HCT116 (cell line): ENCODE measurements at regions not wholly inside any gene's neighbourhood (a gene's known extent, or its start where the extent isn't known, plus 50 kb on each side); places are given as distances from the start of the nearest gene placed in this dataset.

Experiments
- ATAC-seq: fragments of 200-7000 bp; cut with Tn5 transposase; 2 replicates; pipeline ENCODE4 v1.9.1; 2020; ENCODE audit warnings: mild to moderate bottlenecking, moderate library complexity
- BruUV-seq: library from RNA; stranded (reverse); fragments of 400-500 nt; replicated peaks from 2 replicates; lab custom pipeline; 2021; lab: Mats Ljungman, UMichigan
- CTCF ChIA-PET: fragments of 300-600 bp; sonication (Branson Sonifier 250); formaldehyde crosslinking; loops from one replicate; lab custom pipeline; 2021; ENCODE audit warnings: antibody characterized with exemption; lab: Charles Lee
- POLR2A ChIA-PET: fragments of 300-600, 350-600 bp; sonication (Branson Sonifier 250); formaldehyde crosslinking; loops from one replicate; lab custom pipeline; 2021; ENCODE audit warnings: antibody characterized with exemption; lab: Charles Lee
- RAD21 ChIA-PET, 2 experiments: fragments of 300-600 bp; sonication (Branson Sonifier 250); formaldehyde crosslinking; loops; one replicate each; lab custom pipeline; 2023; ENCODE audit warnings: low total read pairs in 2 of 2; ENCODE audit not compliant: uncharacterized antibody in 2 of 2, unreplicated experiment in 2 of 2, low non-redundant PET in 1 of 2; lab: Charles Lee
- DNase-seq: peaks from one replicate; pipeline ENCODE4 v3.0.0-alpha.2; 2010; ENCODE audit warnings: low read depth, low spot score
- H2AFZ ChIP-seq: fragments of 200-600 bp; shearing (Covaris generic), sonication (generic); 2 replicates; pipeline ENCODE4 v1.6.1; 2017; ENCODE audit warnings: low read depth, mixed run types, mixed read lengths, antibody characterized with exemption, low read length; ENCODE audit not compliant: poor library complexity, severe bottlenecking
- H3K27ac ChIP-seq: 2 replicates; pipeline ENCODE4 v1.5.1; 2012; ENCODE audit warnings: low read depth, low read length
- H3K27me3 ChIP-seq: fragments of 200-600 bp; sonication (generic); 2 replicates; pipeline ENCODE4 v1.6.1; 2016; ENCODE audit warnings: mixed run types, low read length, mixed read lengths; ENCODE audit not compliant: insufficient read depth
- H3K36me3 ChIP-seq, 2 experiments: fragments of 200-500 bp in 1 of 2; fragments of 200-600 bp in 1 of 2; sonication (Bioruptor generic) in 1 of 2; sonication (generic) in 1 of 2; 2 replicates each; pipeline versions ENCODE4 v1.5.1 to v1.6.1; 2014 to 2016; ENCODE audit warnings: low read length in 2 of 2, inconsistent platforms in 1 of 2, mixed read lengths in 1 of 2, mixed run types in 1 of 2; ENCODE audit not compliant: insufficient read depth in 2 of 2, control insufficient read depth in 1 of 2
- H3K4me1 ChIP-seq, 2 experiments: fragments of 200-600 bp in 1 of 2; sonication (generic) in 1 of 2; 2 replicates each; pipeline versions ENCODE4 v1.5.1 to v1.6.1; 2012 to 2017; ENCODE audit warnings: low read length in 2 of 2, inconsistent platforms in 1 of 2, mild to moderate bottlenecking in 1 of 2, mixed read lengths in 1 of 2, mixed run types in 1 of 2, moderate library complexity in 1 of 2; ENCODE audit not compliant: insufficient read depth in 2 of 2, control insufficient read depth in 1 of 2
- H3K4me2 ChIP-seq: fragments of 200-600 bp; sonication (generic); 2 replicates; pipeline ENCODE4 v1.6.1; 2017; ENCODE audit warnings: mixed run types, low read length, mixed read lengths
- H3K4me3 ChIP-seq, 2 experiments: fragments of 200-600 bp in 1 of 2; sonication (generic) in 1 of 2; replicated peaks in 1 of 2; 2 replicates each; pipeline ENCODE4 v1.5.1; 2011 to 2016; ENCODE audit warnings: low read length in 2 of 2, control low read depth in 1 of 2, low read depth in 1 of 2, mild to moderate bottlenecking in 1 of 2, mixed read lengths in 1 of 2, mixed run types in 1 of 2
- H3K79me2 ChIP-seq: fragments of 200-600 bp; sonication (generic); 2 replicates; pipeline ENCODE4 v1.6.1; 2017; ENCODE audit warnings: mild to moderate bottlenecking, mixed run types, low read length, moderate library complexity, mixed read lengths; ENCODE audit not compliant: insufficient read depth
- H3K9ac ChIP-seq: fragments of 200-600 bp; sonication (generic); 2 replicates; pipeline ENCODE4 v1.6.1; 2016; ENCODE audit warnings: low read length, mixed read lengths
- H3K9me2 ChIP-seq: fragments of 200-600 bp; sonication (generic), shearing (Covaris generic); 2 replicates; pipeline ENCODE4 v1.6.1; 2017; ENCODE audit warnings: mixed run types, mild to moderate bottlenecking, moderate library complexity; ENCODE audit not compliant: insufficient read depth
- H3K9me3 ChIP-seq, 2 experiments: fragments of 200-500 bp in 1 of 2; fragments of 200-600 bp in 1 of 2; sonication (Bioruptor generic) in 1 of 2; sonication (generic) in 1 of 2; 2 replicates each; pipeline ENCODE4 v1.6.1; 2014 to 2017; ENCODE audit warnings: low read length in 2 of 2, mixed read lengths in 2 of 2, inconsistent platforms in 1 of 2, low read depth in 1 of 2, mild to moderate bottlenecking in 1 of 2, mixed run types in 1 of 2, moderate library complexity in 1 of 2; ENCODE audit not compliant: control insufficient read depth in 1 of 2, insufficient read depth in 1 of 2
- H4K20me1 ChIP-seq: fragments of 200-600 bp; sonication (generic), shearing (Covaris generic); 2 replicates; pipeline ENCODE4 v1.6.1; 2017; ENCODE audit warnings: mixed run types, mild to moderate bottlenecking, moderate library complexity; ENCODE audit not compliant: insufficient read depth
- ATF3 ChIP-seq: IDR thresholded peaks from 2 replicates; pipeline ENCODE4 v1.6.1; 2012
- CBX3 ChIP-seq: IDR thresholded peaks from 2 replicates; pipeline ENCODE4 v1.6.1; 2012; ENCODE audit warnings: low read depth
- CEBPB ChIP-seq: IDR thresholded peaks from 2 replicates; pipeline ENCODE4 v1.6.1; 2012; ENCODE audit warnings: low read depth
- EGR1 ChIP-seq: IDR thresholded peaks from 2 replicates; pipeline ENCODE4 v1.6.1; 2012; ENCODE audit warnings: low read depth
- EZH2 ChIP-seq: fragments of 200-600 bp; sonication (generic); IDR thresholded peaks from 2 replicates; pipeline ENCODE4 v1.6.1; 2017; ENCODE audit warnings: antibody characterized with exemption, mixed run types
- EZH2phosphoT487 ChIP-seq: fragments of 200-600 bp; IDR thresholded peaks from 2 replicates; pipeline ENCODE4 v1.6.1; 2018; ENCODE audit warnings: antibody characterized with exemption, borderline replicate concordance
- FOSL1 ChIP-seq: IDR thresholded peaks from 2 replicates; pipeline ENCODE4 v1.6.1; 2012; ENCODE audit warnings: low read depth
- SIN3A ChIP-seq: IDR thresholded peaks from 2 replicates; pipeline ENCODE4 v1.6.1; 2012; ENCODE audit warnings: low read depth
- SP1 ChIP-seq: IDR thresholded peaks from 2 replicates; pipeline ENCODE4 v1.6.1; 2012; ENCODE audit warnings: low read depth
- TCF7L2 ChIP-seq: IDR thresholded peaks from 2 replicates; pipeline ENCODE4 v1.7.0; 2011; ENCODE audit warnings: borderline replicate concordance, inconsistent platforms; ENCODE audit not compliant: insufficient read depth, insufficient read length; ENCODE audit errors: extremely low read depth
- YY1 ChIP-seq: IDR thresholded peaks from 2 replicates; pipeline ENCODE4 v1.6.1; 2011; ENCODE audit warnings: low read length, low read depth, moderate library complexity, mild to moderate bottlenecking; ENCODE audit not compliant: insufficient replicate concordance; ENCODE audit errors: extremely low read depth
- intact Hi-C: fragments of 100-400 bp; cut with micrococcal nuclease; formaldehyde crosslinking; loops from 2 replicates; pipeline ENCODE4 v1.10.0; 2022
- TF ChIP-seq, protein P1 (sequence below), 3 experiments: fragments of 200-600 bp in 1 of 3; sonication (generic) in 1 of 3; IDR thresholded peaks in 2 of 3; conservative IDR thresholded peaks in 1 of 3; 2 replicates each; pipeline ENCODE4 v1.5.1; 2012 to 2017; ENCODE audit warnings: low read depth in 2 of 3, low read length in 2 of 3, antibody characterized with exemption in 1 of 3, borderline replicate concordance in 1 of 3, control low read depth in 1 of 3, mild to moderate bottlenecking in 1 of 3, mixed read lengths in 1 of 3, mixed run types in 1 of 3, moderate library complexity in 1 of 3; ENCODE audit not compliant: insufficient read depth in 1 of 3

DNA sequence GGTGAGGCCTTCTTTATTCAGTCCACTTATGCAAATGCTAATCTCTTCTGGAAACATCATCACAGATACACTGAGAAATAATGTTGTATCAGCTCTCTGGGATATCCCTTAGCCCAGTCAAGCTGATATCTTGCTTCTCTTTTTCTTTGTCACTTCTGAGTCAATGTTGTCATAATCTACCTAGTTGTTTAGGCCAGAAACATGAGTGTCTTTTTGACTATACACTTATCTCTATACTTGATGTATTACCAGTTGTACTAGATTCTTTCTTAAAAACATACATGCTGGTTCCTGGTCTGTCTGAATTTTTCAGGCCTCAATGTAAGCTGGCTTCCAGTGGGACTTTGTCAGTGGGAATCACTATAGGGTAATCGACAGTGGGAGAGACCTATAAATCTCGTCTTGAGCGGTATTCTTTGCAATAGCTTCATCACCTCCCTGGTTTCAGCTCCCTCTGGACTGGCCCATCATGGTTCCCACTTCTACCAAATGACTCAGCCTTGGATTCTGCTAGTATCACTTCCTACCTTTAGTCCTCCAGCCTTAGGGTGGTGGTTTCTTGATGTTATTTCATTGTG is 135.2 kb upstream of the CYYR1 start (continued):
- TF ChIP-seq EZH2 = no peak
- no peak for TF ChIP-seq TCF7L2
- no peak for TF ChIP-seq EZH2phosphoT487
- TF ChIP-seq ATF3 = no peak
- no peak for TF ChIP-seq SP1
- TF ChIP-seq, protein P1, sequence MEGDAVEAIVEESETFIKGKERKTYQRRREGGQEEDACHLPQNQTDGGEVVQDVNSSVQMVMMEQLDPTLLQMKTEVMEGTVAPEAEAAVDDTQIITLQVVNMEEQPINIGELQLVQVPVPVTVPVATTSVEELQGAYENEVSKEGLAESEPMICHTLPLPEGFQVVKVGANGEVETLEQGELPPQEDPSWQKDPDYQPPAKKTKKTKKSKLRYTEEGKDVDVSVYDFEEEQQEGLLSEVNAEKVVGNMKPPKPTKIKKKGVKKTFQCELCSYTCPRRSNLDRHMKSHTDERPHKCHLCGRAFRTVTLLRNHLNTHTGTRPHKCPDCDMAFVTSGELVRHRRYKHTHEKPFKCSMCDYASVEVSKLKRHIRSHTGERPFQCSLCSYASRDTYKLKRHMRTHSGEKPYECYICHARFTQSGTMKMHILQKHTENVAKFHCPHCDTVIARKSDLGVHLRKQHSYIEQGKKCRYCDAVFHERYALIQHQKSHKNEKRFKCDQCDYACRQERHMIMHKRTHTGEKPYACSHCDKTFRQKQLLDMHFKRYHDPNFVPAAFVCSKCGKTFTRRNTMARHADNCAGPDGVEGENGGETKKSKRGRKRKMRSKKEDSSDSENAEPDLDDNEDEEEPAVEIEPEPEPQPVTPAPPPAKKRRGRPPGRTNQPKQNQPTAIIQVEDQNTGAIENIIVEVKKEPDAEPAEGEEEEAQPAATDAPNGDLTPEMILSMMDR (IDR thresholded peaks at IDR 0.05 in 2 of 3, conservative IDR thresholded peaks at IDR 0.05 in 1 of 3; ENCODE audit: borderline replicate concordance in 1 of 3, insufficient read depth in 1 of 3, low read depth in 2 of 3, low read length in 2 of 3) = no peak

DNA sequence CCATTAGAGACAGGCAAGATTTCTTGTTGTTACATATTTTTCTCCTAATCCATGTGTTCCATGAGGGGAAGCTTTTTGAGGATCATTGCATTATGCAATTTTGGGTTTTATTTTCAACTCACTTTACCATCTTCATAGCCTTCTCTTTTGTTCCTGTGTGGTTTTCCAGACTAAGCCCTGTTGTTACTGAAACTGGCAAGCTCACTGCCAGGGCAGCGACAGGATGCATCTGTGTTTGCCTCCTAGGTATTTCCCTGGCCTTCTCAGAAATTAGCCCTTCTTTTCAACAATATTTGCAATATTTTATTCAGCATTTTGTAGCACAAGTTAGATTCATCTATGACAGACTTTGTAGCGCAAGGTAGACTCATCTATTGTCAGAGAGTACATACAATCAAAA is 134.2 kb upstream of the CYYR1 start:
- no peak for DNase-seq
- Histone ChIP-seq H3K27me3 (no peaks in the 10 kb centered on the region), H3K4me1 (no peaks in the 10 kb centered on the region), H3K9ac (no peak overlapping the region), H3K27ac (no peak overlapping the region), H3K9me2 (no peaks in the 10 kb centered on the region), H3K79me2 (no peaks in the 10 kb centered on the region), H3K9me3 (peaks cover 0 to 10% of the 10 kb centered on the region in 2 experiments; a peak in 2 of 4 replicates), H4K20me1 (no peaks in the 10 kb centered on the region), H3K4me2 (no peak overlapping the region), H2AFZ (no peak overlapping the region), H3K36me3 (no peaks in the 10 kb centered on the region), H3K4me3 (no peak overlapping the region)
- ATAC-seq = no peak
- TF ChIP-seq ATF3 (no peak), YY1 (no peak), CBX3 (no peak), TCF7L2 (no peak), CEBPB (no peak), FOSL1 (no peak), SIN3A (no peak), EGR1 (no peak)
- TF ChIP-seq, protein P1 (IDR thresholded peaks at IDR 0.05 in 2 of 3, conservative IDR thresholded peaks at IDR 0.05 in 1 of 3; ENCODE audit: borderline replicate concordance in 1 of 3, insufficient read depth in 1 of 3, low read depth in 2 of 3, low read length in 2 of 3) = no peak
- RAD21 ChIA-PET = no interaction called here
- POLR2A ChIA-PET = no interaction called here
- no TSS peak for BruUV-seq
- intact Hi-C loops = no loop called here
- CTCF ChIA-PET = no interaction called here
